ENCODE measurements at regions not wholly inside any gene's neighbourhood (a gene's known extent, or its start where the extent isn't known, plus 50 kb on each side); places are given as distances from the start of the nearest gene placed in this dataset.

DNA sequence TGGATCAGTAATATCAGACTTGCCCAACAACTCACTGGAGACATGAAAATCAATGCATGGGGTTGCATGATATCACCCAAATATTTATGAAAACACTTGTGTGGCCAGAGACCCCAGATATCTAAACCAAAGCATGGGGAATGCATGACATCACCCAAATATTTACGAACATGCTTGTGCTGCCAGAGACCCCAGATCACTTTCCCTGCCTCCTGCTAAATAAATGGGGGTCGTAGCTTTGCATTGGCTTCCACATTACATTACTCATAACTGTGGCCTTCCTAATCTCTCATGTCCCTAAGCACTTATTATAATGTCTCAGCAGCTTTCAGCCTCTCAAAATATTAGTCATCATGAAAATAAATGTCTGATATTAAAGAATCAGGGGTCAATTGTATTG is 838.0 kb upstream of the DEFB115 start:
- no peak for TF ChIP-seq CTCF (IDR thresholded peaks at IDR 0.05)
- no peak for TF ChIP-seq POLR2A (IDR thresholded peaks at IDR 0.05)

All from lower leg skin (tissue), 3 donors.